ENCODE measurements at regions not wholly inside any gene's neighbourhood (a gene's known extent, or its start where the extent isn't known, plus 50 kb on each side); places are given as distances from the start of the nearest gene placed in this dataset.

GRCh38 chr3:117278424-117279190 is 569.0 kb downstream of the TUSC7 start:
- no peak for ATAC-seq
- Mint-ChIP-seq H3K4me3 (no peak overlapping the region), H3K27me3 (no peaks in the 10 kb centered on the region), H3K36me3 (peaks cover 0 to 4% (median 0%) of the 10 kb centered on the region in 5 donors), H3K27ac (no peak overlapping the region), H3K4me1 (no peaks in the 10 kb centered on the region), H3K9me3 (peaks cover 0 to 8% (median 2%) of the 10 kb centered on the region in 11 donors)
- ChIA-PET POLR2A (no interaction called here), CTCF (no interaction called here)
- H3K4me1 ChIP-seq (ENCODE audit: control insufficient read depth in 2 of 2, insufficient read depth in 2 of 2, low read length in 2 of 2) = no peaks in the 10 kb centered on the region
- DNase-seq = no peak
- no peaks in the 10 kb centered on the region for H3K27me3 ChIP-seq (ENCODE audit: control insufficient read depth in 2 of 2, insufficient read depth in 2 of 2, low read length in 2 of 2)
- intact Hi-C loops (cut with micrococcal nuclease) = no loop called here
- no peaks in the 10 kb centered on the region for H3K9me3 ChIP-seq (ENCODE audit: control insufficient read depth in 2 of 3, low read length in 3 of 3)
- H3K36me3 ChIP-seq (ENCODE audit: control insufficient read depth in 2 of 3, insufficient read depth in 3 of 3, low read length in 3 of 3) = no peaks in the 10 kb centered on the region
- no peak overlapping the region for H3K4me3 ChIP-seq (ENCODE audit: low read length)
- no peak overlapping the region for H3K27ac ChIP-seq (ENCODE audit: low read depth, low read length)

GRCh38 chr3:117281371-117281770 is 571.8 kb downstream of the TUSC7 start:
- POLR2A ChIA-PET = no interaction called here
- no peak for ATAC-seq

GRCh38 chr3:117282566-117282965 is 573.0 kb downstream of the TUSC7 start:
- Mint-ChIP-seq H3K27ac (no peak overlapping the region), H3K36me3 (no peaks in the 10 kb centered on the region), H3K27me3 (no peaks in the 10 kb centered on the region), H3K4me3 (no peak overlapping the region), H3K4me1 (no peaks in the 10 kb centered on the region), H3K9me3 (peaks cover 0 to 10% (median 4%) of the 10 kb centered on the region in 11 donors)
- Histone ChIP-seq H3K9me3 (ENCODE audit: control insufficient read depth in 2 of 3, low read length in 3 of 3) (no peaks in the 10 kb centered on the region), H3K27ac (ENCODE audit: low read depth, low read length) (no peak overlapping the region), H3K27me3 (ENCODE audit: control insufficient read depth in 2 of 2, insufficient read depth in 2 of 2, low read length in 2 of 2) (no peaks in the 10 kb centered on the region), H3K4me3 (ENCODE audit: low read length) (no peak overlapping the region), H3K4me1 (ENCODE audit: control insufficient read depth in 2 of 2, insufficient read depth in 2 of 2, low read length in 2 of 2) (no peaks in the 10 kb centered on the region), H3K36me3 (ENCODE audit: control insufficient read depth in 2 of 3, insufficient read depth in 3 of 3, low read length in 3 of 3) (no peaks in the 10 kb centered on the region)
- CTCF ChIA-PET = no interaction called here
- DNase-seq (no peak), ATAC-seq (no peak)
- POLR2A ChIA-PET = no interaction called here
- intact Hi-C loops (cut with micrococcal nuclease) = no loop called here

More at GRCh38 chr3:117281371-117281770, 571.8 kb downstream of the TUSC7 start:
- Mint-ChIP-seq H3K9me3 (peaks cover 0 to 10% (median 2%) of the 10 kb centered on the region in 11 donors), H3K4me1 (no peaks in the 10 kb centered on the region), H3K27ac (no peak overlapping the region), H3K36me3 (peaks cover 0 to 4% (median 0%) of the 10 kb centered on the region in 5 donors), H3K27me3 (no peaks in the 10 kb centered on the region), H3K4me3 (no peak overlapping the region)
- CTCF ChIA-PET = no interaction called here
- Histone ChIP-seq H3K4me3 (ENCODE audit: low read length) (no peak overlapping the region), H3K27me3 (ENCODE audit: control insufficient read depth in 2 of 2, insufficient read depth in 2 of 2, low read length in 2 of 2) (no peaks in the 10 kb centered on the region), H3K9me3 (ENCODE audit: control insufficient read depth in 2 of 3, low read length in 3 of 3) (no peaks in the 10 kb centered on the region), H3K4me1 (ENCODE audit: control insufficient read depth in 2 of 2, insufficient read depth in 2 of 2, low read length in 2 of 2) (no peaks in the 10 kb centered on the region), H3K36me3 (ENCODE audit: control insufficient read depth in 2 of 3, insufficient read depth in 3 of 3, low read length in 3 of 3) (no peaks in the 10 kb centered on the region), H3K27ac (ENCODE audit: low read depth, low read length) (no peak overlapping the region)
- intact Hi-C loops (cut with micrococcal nuclease) = no loop called here
- DNase-seq = no peak

GRCh38 chr3:117285737-117286136 is 576.2 kb downstream of the TUSC7 start:
- intact Hi-C loops (cut with micrococcal nuclease) = no loop called here
- ChIA-PET POLR2A (no interaction called here), CTCF (no interaction called here)
- ATAC-seq = no peak
- Histone ChIP-seq H3K27me3 (ENCODE audit: control insufficient read depth in 2 of 2, insufficient read depth in 2 of 2, low read length in 2 of 2) (no peaks in the 10 kb centered on the region), H3K9me3 (ENCODE audit: control insufficient read depth in 2 of 3, low read length in 3 of 3) (no peaks in the 10 kb centered on the region), H3K36me3 (ENCODE audit: control insufficient read depth in 2 of 3, insufficient read depth in 3 of 3, low read length in 3 of 3) (no peaks in the 10 kb centered on the region), H3K4me1 (ENCODE audit: control insufficient read depth in 2 of 2, insufficient read depth in 2 of 2, low read length in 2 of 2) (no peaks in the 10 kb centered on the region), H3K4me3 (ENCODE audit: low read length) (no peak overlapping the region), H3K27ac (ENCODE audit: low read depth, low read length) (no peak overlapping the region)
- Mint-ChIP-seq H3K9me3 (peaks cover 0 to 10% (median 1%) of the 10 kb centered on the region in 11 donors), H3K36me3 (no peaks in the 10 kb centered on the region), H3K4me3 (no peak overlapping the region), H3K27ac (no peak overlapping the region), H3K27me3 (no peaks in the 10 kb centered on the region), H3K4me1 (no peaks in the 10 kb centered on the region)
- no peak for DNase-seq

GRCh38 chr3:117286488-117286887 is 576.9 kb downstream of the TUSC7 start:
- intact Hi-C loops (cut with micrococcal nuclease) = no loop called here
- DNase-seq = no peak
- POLR2A ChIA-PET = no interaction called here
- peaks cover 0 to 10% (median 1%) of the 10 kb centered on the region in 11 donors for H3K9me3 Mint-ChIP-seq
- no peak overlapping the region for H3K4me3 Mint-ChIP-seq
- H3K36me3 Mint-ChIP-seq = no peaks in the 10 kb centered on the region
- H3K27ac ChIP-seq (ENCODE audit: low read depth, low read length) = no peak overlapping the region
- H3K4me1 ChIP-seq (ENCODE audit: control insufficient read depth in 2 of 2, insufficient read depth in 2 of 2, low read length in 2 of 2) = no peaks in the 10 kb centered on the region
- CTCF ChIA-PET = no interaction called here
- no peaks in the 10 kb centered on the region for H3K27me3 Mint-ChIP-seq
- H3K27ac Mint-ChIP-seq = no peak overlapping the region
- no peak for ATAC-seq
- H3K4me3 ChIP-seq (ENCODE audit: low read length) = no peak overlapping the region
- H3K4me1 Mint-ChIP-seq = no peaks in the 10 kb centered on the region
- no peaks in the 10 kb centered on the region for H3K36me3 ChIP-seq (ENCODE audit: control insufficient read depth in 2 of 3, insufficient read depth in 3 of 3, low read length in 3 of 3)
- H3K27me3 ChIP-seq (ENCODE audit: control insufficient read depth in 2 of 2, insufficient read depth in 2 of 2, low read length in 2 of 2) = no peaks in the 10 kb centered on the region
- no peaks in the 10 kb centered on the region for H3K9me3 ChIP-seq (ENCODE audit: control insufficient read depth in 2 of 3, low read length in 3 of 3)

- H3K4me1 Mint-ChIP-seq = no peaks in the 10 kb centered on the region
- ChIA-PET CTCF (no interaction called here), POLR2A (no interaction called here)
- no peak overlapping the region for H3K4me3 ChIP-seq (ENCODE audit: low read length)
- H3K9me3 ChIP-seq (ENCODE audit: control insufficient read depth in 2 of 3, low read length in 3 of 3) = no peaks in the 10 kb centered on the region
- no peaks in the 10 kb centered on the region for H3K36me3 Mint-ChIP-seq
- H3K27ac ChIP-seq (ENCODE audit: low read depth, low read length) = no peak overlapping the region
- H3K27ac Mint-ChIP-seq = no peak overlapping the region
- ATAC-seq (no peak), DNase-seq (no peak)
- no peaks in the 10 kb centered on the region for H3K36me3 ChIP-seq (ENCODE audit: control insufficient read depth in 2 of 3, insufficient read depth in 3 of 3, low read length in 3 of 3)
- intact Hi-C loops (cut with micrococcal nuclease) = no loop called here
- no peaks in the 10 kb centered on the region for H3K27me3 Mint-ChIP-seq
- H3K4me1 ChIP-seq (ENCODE audit: control insufficient read depth in 2 of 2, insufficient read depth in 2 of 2, low read length in 2 of 2) = no peaks in the 10 kb centered on the region
- no peak overlapping the region for H3K4me3 Mint-ChIP-seq
- H3K9me3 Mint-ChIP-seq = peaks cover 0 to 10% (median 1%) of the 10 kb centered on the region in 11 donors
- no peaks in the 10 kb centered on the region for H3K27me3 ChIP-seq (ENCODE audit: control insufficient read depth in 2 of 2, insufficient read depth in 2 of 2, low read length in 2 of 2)
These were observed 578.0 kb downstream of the TUSC7 start for GRCh38 chr3:117287602-117288001.

- Histone ChIP-seq H3K4me3 (ENCODE audit: low read length) (no peak overlapping the region), H3K36me3 (ENCODE audit: control insufficient read depth in 2 of 3, insufficient read depth in 3 of 3, low read length in 3 of 3) (no peaks in the 10 kb centered on the region), H3K9me3 (ENCODE audit: control insufficient read depth in 2 of 3, low read length in 3 of 3) (no peaks in the 10 kb centered on the region), H3K4me1 (ENCODE audit: control insufficient read depth in 2 of 2, insufficient read depth in 2 of 2, low read length in 2 of 2) (no peaks in the 10 kb centered on the region), H3K27me3 (ENCODE audit: control insufficient read depth in 2 of 2, insufficient read depth in 2 of 2, low read length in 2 of 2) (no peaks in the 10 kb centered on the region), H3K27ac (ENCODE audit: low read depth, low read length) (no peak overlapping the region)
- H3K27ac Mint-ChIP-seq = no peak overlapping the region
- intact Hi-C loops (cut with micrococcal nuclease) = no loop called here
- CTCF ChIA-PET = no interaction called here
- peaks cover 0 to 7% (median 0%) of the 10 kb centered on the region in 11 donors for H3K9me3 Mint-ChIP-seq
- H3K4me3 Mint-ChIP-seq = no peak overlapping the region
- POLR2A ChIA-PET = no interaction called here
- DNase-seq (no peak), ATAC-seq (no peak)
- no peaks in the 10 kb centered on the region for H3K36me3 Mint-ChIP-seq
- no peaks in the 10 kb centered on the region for H3K4me1 Mint-ChIP-seq
- H3K27me3 Mint-ChIP-seq = no peaks in the 10 kb centered on the region
These were observed 581.9 kb downstream of the TUSC7 start for GRCh38 chr3:117291476-117291875.

All from naive thymus-derived CD4-positive, alpha-beta T cell (primary cell).